MG63 (cell line): ENCODE measurements at regions not wholly inside any gene's neighbourhood (a gene's known extent, or its start where the extent isn't known, plus 50 kb on each side); places are given as distances from the start of the nearest gene placed in this dataset.
"Not testable (repeated sequence)": the region's sequence is repeated elsewhere in the genome, so short reads cannot be mapped to it uniquely, and the experiment has no call there.

Source experiments
- DNase-seq: peaks from one replicate; pipeline ENCODE4 v3.0.0-alpha.2; 2020
- H3K27me3 ChIP-seq: fragments of 250-450 bp; sonication (Bioruptor Pico); 2 replicates; pipeline ENCODE4 v1.5.1; 2020; ENCODE audit warnings: mild to moderate bottlenecking, moderate library complexity
- H3K36me3 ChIP-seq: fragments of 250-450 bp; sonication (Bioruptor Pico); 2 replicates; pipeline ENCODE4 v1.5.1; 2020; ENCODE audit warnings: mild to moderate bottlenecking, moderate library complexity
- H3K4me3 ChIP-seq: fragments of 250-450 bp; sonication (Bioruptor Pico); 2 replicates; pipeline ENCODE4 v1.5.1; 2020; ENCODE audit warnings: mild to moderate bottlenecking, moderate library complexity
- H3K9me3 ChIP-seq: fragments of 250-450 bp; sonication (Bioruptor Pico); 2 replicates; pipeline ENCODE4 v1.5.1; 2020; ENCODE audit warnings: mild to moderate bottlenecking, moderate library complexity

DNA sequence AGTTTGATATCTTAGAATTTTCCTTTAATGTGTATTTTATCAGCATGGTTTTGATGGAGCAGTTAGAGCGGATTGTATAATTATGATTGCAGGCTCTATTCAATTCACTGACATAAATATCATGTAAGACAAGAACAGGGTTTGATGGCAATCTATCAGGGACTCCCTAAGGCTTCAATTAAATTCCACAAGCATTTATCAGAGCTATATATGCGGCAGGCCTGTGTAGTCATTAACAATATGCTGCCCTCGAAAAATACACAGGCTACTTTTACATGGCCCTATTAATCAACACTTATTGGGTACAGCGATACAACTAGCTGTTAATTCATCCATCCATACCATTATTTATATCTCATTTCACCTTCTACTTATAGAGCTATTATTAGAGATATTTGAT lies 358.1 kb upstream of the TPK1 start:
- no peak for DNase-seq
- Histone ChIP-seq H3K4me3 (no peak overlapping the region), H3K9me3 (no peaks in the 10 kb centered on the region), H3K27me3 (no peaks in the 10 kb centered on the region), H3K36me3 (no peaks in the 10 kb centered on the region)

DNA sequence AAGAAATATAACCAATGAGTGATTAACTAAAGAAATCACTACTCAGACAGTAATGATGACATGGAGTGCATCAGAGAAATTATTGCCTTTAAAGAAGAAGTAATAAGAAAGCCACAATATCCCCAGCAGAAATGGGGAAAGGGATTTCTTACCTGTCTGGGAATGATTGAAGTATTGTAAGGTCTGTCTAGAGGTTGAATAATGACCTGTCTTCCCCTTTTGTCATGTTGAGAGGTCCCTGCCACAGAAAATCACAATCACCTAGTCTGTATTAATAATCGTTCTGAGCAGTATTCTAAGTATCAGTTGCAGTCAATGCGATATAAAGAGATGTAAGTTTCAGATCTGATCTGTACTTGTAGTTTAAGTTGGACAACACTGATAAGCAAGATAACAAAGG lies 349.1 kb upstream of the TPK1 start:
- no peak for DNase-seq
- no peak overlapping the region for H3K4me3 ChIP-seq
- H3K36me3 ChIP-seq = no peaks in the 10 kb centered on the region
- H3K9me3 ChIP-seq = no peaks in the 10 kb centered on the region
- no peaks in the 10 kb centered on the region for H3K27me3 ChIP-seq

DNA sequence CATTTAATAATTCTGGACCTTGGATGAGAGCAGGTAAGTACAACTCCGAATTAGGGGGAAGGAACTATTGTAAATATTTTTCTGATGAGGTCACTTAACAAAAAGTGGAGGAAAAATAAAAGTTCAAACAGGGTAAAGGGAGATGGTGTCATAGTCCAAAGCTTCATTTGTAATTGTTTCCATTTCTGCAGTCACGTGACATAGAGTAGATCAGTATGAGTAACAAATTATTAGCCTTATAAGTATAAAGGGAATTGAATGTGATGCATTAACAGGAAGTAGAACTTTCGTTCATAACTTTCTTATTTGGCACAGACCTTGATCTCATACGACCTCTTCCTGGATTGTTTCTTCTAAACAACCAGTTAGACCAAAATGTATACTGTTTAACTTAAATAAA lies 347.2 kb upstream of the TPK1 start:
- H3K4me3 ChIP-seq = no peak overlapping the region
- no peaks in the 10 kb centered on the region for H3K9me3 ChIP-seq
- no peak for DNase-seq
- H3K36me3 ChIP-seq = no peaks in the 10 kb centered on the region
- H3K27me3 ChIP-seq = no peaks in the 10 kb centered on the region

DNA sequence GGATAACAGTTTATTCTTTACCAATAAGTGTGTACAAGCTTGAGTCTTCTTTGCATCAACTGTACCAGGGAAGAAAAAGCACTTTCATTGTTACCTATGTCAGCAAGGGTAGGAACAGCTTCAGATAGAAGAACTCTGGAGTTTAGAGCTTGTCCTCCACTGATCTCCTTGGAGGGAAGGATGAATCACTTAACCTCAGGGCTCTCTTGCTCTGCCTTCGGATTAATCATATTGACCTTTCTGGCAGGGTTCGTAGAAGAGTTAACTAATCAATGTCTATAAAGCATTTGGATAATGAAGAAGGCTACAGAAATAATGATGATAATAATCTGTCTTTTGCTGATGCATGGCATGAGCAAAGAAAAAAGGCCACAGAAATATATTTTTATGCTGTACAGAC lies 339.5 kb upstream of the TPK1 start:
- Histone ChIP-seq H3K9me3 (no peaks in the 10 kb centered on the region), H3K27me3 (no peaks in the 10 kb centered on the region), H3K4me3 (no peak overlapping the region), H3K36me3 (no peaks in the 10 kb centered on the region)
- no peak for DNase-seq

DNA sequence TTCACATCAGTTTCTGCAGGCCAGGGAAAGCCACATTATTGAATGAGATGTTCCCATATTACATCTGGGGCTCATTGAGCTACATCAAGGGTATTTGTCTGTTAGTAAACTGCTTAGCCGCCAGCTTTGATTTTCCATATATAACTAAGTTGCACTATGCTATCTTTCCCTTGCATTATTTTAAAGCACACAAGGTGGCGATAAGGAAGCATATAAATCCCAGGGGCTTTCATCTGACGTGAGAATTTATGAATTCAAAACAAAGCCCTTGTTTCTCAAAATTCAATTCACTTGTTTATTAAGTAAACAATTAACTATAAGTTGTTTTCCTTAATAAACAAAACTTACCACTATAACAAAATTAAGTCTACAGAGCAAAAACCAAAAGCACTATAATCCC lies 334.1 kb upstream of the TPK1 start:
- Histone ChIP-seq H3K9me3 (no peaks in the 10 kb centered on the region), H3K4me3 (no peak overlapping the region), H3K27me3 (no peaks in the 10 kb centered on the region), H3K36me3 (no peaks in the 10 kb centered on the region)
- no peak for DNase-seq

DNA sequence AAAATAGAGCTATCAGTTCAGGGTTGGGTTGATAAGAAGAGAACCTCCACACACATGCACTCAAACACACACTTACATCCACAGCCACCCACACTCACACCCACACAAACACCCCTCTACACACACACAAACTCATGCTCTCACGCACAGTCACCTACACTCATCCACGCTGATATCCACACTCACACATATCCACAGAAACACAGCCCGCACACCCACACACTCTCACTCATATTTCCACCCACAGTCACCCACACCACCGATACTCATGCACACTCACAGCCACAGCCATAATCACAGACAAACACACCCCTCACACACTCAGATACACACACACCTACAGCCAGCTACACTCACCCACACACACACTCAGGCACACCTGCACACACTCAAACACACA lies 333.0 kb upstream of the TPK1 start:
- Histone ChIP-seq H3K4me3 (no peak overlapping the region), H3K36me3 (no peaks in the 10 kb centered on the region), H3K27me3 (no peaks in the 10 kb centered on the region), H3K9me3 (no peaks in the 10 kb centered on the region)
- DNase-seq = no peak

DNA sequence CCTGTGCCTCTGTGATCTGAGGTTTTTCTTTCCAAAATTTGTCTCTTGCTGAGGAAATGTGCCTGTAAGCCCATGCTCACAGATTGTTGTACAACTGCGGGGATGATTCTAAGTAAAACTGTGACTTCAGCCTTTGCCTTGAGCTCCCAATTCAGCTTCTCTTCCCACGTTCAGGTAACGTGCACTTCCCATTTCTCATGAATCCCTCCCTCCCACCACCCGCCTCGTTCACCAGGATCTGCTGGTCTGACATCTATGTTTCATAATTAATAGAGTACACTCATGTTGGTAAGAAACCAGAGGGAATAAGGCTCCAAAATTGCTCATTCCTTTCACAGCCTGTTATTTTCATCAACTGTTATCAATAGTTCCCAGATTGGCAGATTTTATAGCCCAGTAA lies 332.6 kb upstream of the TPK1 start:
- DNase-seq = no peak
- Histone ChIP-seq H3K4me3 (no peak overlapping the region), H3K27me3 (no peaks in the 10 kb centered on the region), H3K36me3 (no peaks in the 10 kb centered on the region), H3K9me3 (no peaks in the 10 kb centered on the region)

DNA sequence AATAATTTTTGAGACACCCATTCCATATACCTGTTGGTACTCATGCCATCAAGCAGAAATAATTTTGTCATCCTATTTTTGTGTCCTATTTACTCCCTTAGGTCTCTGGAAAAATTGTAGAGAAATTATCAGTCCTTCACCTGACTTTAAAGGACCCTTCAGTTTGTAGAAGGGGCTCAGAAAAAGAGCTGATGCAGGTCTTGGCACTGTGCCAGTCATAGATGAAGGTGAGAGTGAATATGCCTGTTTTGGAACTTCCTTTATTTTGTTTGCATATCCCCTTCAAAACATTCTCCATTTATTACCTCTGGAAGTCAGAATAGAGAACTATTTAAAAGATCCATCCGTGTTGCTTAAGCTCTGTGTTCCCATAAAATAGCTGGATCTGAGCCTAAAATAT lies 321.0 kb upstream of the TPK1 start:
- H3K4me3 ChIP-seq = no peak overlapping the region
- no peak for DNase-seq
- no peaks in the 10 kb centered on the region for H3K36me3 ChIP-seq
- H3K9me3 ChIP-seq = no peaks in the 10 kb centered on the region
- no peaks in the 10 kb centered on the region for H3K27me3 ChIP-seq

DNA sequence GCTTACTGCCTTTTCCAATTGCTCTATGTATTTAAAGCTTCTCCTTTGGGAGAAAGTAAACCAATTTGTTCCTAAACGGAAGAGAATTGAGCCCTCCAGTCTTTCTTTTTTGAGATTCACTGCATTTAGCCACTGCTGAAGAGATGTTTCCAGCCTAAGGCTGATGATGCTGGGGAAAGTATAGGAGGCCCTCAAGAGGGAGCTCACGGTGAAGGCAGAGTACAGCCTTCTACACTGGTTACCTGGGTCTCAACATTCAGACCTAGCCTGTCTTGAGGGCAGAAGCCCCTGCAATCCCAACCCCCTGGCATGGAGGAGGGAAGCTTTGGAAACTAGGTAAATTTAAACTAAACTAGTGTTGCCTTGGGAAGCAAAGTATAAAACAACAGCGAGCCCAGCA lies 316.7 kb upstream of the TPK1 start:
- no peak for DNase-seq
- Histone ChIP-seq H3K27me3 (no peaks in the 10 kb centered on the region), H3K36me3 (no peaks in the 10 kb centered on the region), H3K4me3 (no peak overlapping the region), H3K9me3 (no peaks in the 10 kb centered on the region)

DNA sequence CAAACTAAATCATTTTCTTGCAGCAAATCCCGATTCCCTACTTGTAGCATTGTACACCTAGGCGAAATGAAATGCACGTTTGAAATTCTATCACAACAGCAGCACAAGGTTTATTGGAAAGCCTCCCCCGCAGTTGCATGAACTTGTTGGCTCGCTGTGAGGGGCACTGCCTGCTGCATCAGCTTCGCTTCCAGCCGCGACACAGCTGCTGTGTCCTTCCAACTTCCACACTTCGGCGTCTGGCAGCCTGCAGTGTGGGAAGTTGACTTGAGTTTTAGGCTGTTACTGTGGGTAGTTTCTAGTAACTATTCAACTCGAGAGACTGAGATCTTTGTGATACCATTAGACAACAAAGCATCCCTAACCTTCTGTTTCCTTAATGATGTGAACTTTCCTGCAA lies 315.8 kb upstream of the TPK1 start:
- H3K9me3 ChIP-seq = no peaks in the 10 kb centered on the region
- no peaks in the 10 kb centered on the region for H3K27me3 ChIP-seq
- no peak overlapping the region for H3K4me3 ChIP-seq
- DNase-seq = no peak
- no peaks in the 10 kb centered on the region for H3K36me3 ChIP-seq

DNA sequence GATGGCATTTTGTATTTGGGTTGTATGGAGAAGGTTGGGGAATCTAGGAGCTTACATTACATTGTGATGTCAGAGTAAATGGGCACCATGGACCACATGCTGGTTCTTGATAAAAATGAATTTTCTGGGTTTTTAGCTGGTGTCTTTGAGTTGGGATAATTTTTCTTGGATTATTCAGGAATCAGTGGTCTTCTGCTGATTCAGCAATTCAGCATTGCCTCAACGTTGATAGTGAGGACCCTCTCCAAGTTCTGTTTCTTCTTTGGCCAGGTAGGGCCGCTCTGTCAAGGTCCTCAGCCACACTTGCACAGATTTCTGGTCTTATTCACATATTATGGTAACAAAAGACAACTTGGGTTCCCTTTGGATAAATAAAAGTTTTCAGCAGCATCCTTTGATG lies 312.0 kb upstream of the TPK1 start:
- H3K36me3 ChIP-seq = no peaks in the 10 kb centered on the region
- no peaks in the 10 kb centered on the region for H3K9me3 ChIP-seq
- no peak for DNase-seq
- no peaks in the 10 kb centered on the region for H3K27me3 ChIP-seq
- H3K4me3 ChIP-seq = no peak overlapping the region

DNA sequence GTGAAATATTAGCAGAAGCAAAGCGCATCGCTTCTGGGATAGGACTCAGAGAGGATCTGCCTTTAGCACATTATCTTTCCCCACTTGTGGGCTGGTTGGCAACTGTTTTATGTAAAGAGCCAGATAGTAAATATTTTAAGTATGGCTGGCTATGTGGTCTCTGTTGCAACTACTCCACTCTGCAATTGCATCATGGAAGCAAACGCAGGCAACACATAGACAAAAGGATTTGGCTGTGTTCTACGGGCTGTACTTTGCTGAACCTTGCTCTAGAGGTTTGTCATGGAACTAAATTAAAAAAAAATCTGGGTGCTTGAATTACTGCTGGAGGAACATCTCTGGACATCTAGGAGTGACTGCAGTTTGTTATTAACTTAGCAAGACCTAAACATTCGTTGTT lies 307.8 kb upstream of the TPK1 start:
- H3K36me3 ChIP-seq = no peaks in the 10 kb centered on the region
- H3K4me3 ChIP-seq = no peak overlapping the region
- H3K27me3 ChIP-seq = no peaks in the 10 kb centered on the region
- no peaks in the 10 kb centered on the region for H3K9me3 ChIP-seq
- DNase-seq = no peak

DNA sequence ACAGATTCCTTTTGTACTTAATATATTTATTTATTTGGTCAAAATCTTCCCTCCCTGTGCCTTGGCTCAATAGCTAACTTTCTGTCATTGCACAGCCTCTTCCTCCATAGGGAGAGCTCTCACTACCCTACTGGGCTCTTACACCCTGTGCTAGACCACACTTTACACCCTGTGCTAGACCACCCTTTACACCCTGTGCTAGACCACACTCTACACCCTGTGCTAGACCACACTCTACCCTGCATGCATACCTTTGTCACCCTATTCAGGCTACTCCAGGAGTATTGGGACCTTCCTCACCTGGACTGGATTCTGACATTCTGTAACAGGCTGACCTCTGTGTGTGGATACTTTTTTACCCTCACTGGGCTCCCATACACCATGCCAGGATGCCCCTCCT lies 298.5 kb upstream of the TPK1 start:
- H3K36me3 ChIP-seq = no peaks in the 10 kb centered on the region

DNA sequence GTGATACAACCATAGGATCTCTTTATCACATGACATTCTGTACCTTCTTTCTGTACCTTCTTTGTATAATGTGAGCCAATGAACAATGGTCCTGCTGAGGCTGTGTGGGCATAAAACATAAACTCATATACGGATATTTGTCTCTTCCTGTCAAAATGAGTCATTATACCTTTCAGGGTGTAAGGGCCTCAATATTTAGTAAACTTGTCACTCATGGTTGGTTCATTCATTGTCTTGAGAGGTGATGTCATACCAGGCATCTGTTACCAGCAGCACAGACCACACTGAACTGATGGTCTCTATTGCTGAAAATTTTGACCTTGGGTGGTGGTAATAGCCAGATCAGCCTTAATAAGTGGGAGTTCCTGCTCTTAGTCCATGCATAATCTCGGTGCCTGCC lies 287.6 kb upstream of the TPK1 start:
- Histone ChIP-seq H3K9me3 (no peaks in the 10 kb centered on the region), H3K36me3 (no peaks in the 10 kb centered on the region), H3K27me3 (no peaks in the 10 kb centered on the region), H3K4me3 (no peak overlapping the region)
- DNase-seq = no peak

More for the DNA sequence above, 298.5 kb upstream of the TPK1 start:
- H3K9me3 ChIP-seq = no peaks in the 10 kb centered on the region
- no peak for DNase-seq
- no peak overlapping the region for H3K4me3 ChIP-seq
- no peaks in the 10 kb centered on the region for H3K27me3 ChIP-seq

DNA sequence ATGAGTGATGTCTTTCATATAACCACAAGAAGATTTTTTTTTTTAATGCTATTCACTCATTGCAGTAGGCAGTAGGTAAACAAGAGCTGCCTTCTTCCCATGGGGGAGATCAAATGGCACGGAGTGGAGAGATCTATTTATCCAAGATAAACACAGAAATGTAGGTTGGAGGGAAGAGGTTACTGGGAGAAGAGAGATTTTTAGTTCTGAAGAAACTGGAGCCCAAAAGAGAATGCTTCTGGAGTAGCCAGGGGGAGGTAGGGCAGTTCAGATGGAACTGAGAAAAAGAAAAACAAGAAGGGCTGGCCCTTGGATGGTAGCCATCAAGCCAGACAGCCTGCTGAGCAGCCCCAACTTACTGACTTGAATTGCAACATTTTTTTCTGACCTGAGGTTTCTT lies 270.1 kb upstream of the TPK1 start:
- DNase-seq = peak; percentile 59
- Histone ChIP-seq H3K36me3 (no peaks in the 10 kb centered on the region), H3K9me3 (no peaks in the 10 kb centered on the region), H3K4me3 (no peak overlapping the region), H3K27me3 (no peaks in the 10 kb centered on the region)

DNA sequence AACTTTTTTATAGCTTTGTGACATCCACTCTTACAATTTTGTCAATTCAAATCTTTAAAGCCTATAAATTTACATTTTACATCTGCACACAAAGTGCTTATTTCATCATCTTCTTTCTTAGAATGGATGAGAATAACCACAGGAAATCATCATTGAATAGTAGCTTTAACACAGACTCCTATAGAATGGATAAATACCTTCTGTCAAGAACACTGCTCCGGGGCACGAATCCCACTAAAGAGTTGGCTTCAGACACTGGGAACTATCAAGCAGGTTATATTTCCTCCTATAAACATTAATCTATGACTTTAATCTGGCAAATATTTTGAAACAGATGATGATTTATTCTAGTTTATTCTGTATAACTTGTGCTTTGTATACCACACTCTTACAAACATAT lies 269.7 kb upstream of the TPK1 start:
- no peak overlapping the region for H3K4me3 ChIP-seq
- DNase-seq = no peak

DNA sequence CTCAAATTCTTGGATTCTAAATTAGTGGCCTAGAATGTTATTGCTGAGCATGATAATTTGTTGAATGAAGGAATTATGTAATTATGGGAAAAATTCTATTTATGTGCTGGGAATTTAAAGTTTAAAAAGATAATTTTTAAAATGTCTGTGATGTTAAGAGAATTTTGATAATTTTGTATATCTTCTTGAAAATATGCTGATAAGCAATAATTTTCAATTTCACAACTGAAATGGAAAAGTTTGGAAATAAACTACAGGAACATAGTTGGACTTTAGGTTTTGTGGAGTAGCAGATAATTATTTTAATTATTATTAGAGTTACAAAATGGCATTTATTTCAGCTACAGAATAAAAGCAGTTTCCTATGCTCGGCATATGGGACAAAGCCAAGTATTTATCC lies 268.5 kb upstream of the TPK1 start:
- DNase-seq = no peak
- no peaks in the 10 kb centered on the region for H3K36me3 ChIP-seq
- no peak overlapping the region for H3K4me3 ChIP-seq
- no peaks in the 10 kb centered on the region for H3K27me3 ChIP-seq
- no peaks in the 10 kb centered on the region for H3K9me3 ChIP-seq

More for the DNA sequence above, 269.7 kb upstream of the TPK1 start:
- Histone ChIP-seq H3K27me3 (no peaks in the 10 kb centered on the region), H3K9me3 (no peaks in the 10 kb centered on the region), H3K36me3 (no peaks in the 10 kb centered on the region)

DNA sequence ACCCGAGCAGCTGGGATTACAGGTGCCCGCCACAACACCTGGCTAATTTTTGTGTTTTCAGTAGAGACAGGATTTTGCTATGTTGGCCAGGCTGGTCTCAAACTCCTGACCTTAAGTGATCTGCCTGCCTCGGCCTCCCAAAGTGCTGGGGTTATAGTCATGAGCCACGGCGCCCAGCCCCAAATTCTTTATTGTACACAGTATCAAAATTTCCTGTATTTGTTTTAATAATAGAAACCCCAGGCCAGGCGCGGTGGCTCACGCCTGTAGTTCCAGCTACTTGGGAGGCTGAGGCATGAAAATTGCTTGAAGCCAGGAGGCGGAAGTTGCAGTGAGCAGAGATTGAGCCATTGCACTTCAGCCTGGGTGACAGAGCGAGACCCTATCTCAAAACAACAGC lies 266.3 kb upstream of the TPK1 start:
- H3K27me3 ChIP-seq = not testable (repeated sequence)

DNA sequence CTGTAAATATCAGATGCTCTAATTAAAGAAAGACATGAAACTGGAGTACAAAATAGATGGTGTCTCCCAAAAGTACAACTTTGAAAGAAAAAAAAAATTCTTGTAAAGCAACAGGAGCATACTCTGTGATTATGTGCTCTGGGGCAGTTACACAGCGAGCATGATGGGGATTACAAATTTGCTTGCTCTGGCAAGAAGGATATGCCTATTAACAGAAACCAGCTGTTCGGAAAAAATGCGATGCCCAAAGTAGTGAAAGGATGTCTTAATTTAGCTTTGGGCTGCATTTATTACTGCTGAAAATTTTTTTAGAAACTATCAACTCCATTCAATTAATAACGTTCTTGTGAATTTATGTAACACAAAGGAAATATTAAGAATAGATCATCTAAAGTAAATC lies 256.9 kb upstream of the TPK1 start:
- Histone ChIP-seq H3K9me3 (no peaks in the 10 kb centered on the region), H3K36me3 (no peaks in the 10 kb centered on the region), H3K27me3 (no peaks in the 10 kb centered on the region), H3K4me3 (no peak overlapping the region)
- no peak for DNase-seq

More for the DNA sequence above, 266.3 kb upstream of the TPK1 start:
- H3K4me3 ChIP-seq, H3K9me3 ChIP-seq, H3K36me3 ChIP-seq, DNase-seq: not testable (repeated sequence)
